D721Med (cell line): ENCODE measurements at regions not wholly inside any gene's neighbourhood (a gene's known extent, or its start where the extent isn't known, plus 50 kb on each side); places are given as distances from the start of the nearest gene placed in this dataset.

Experiments
- DNase-seq: peaks from one replicate; pipeline ENCODE4 v3.0.0; 2011; ENCODE audit warnings: low spot score; ENCODE audit not compliant: insufficient read length
- FAIRE-seq: peaks from 2 replicates; lab custom pipeline; 2011; peaks lifted over from hg19 to GRCh38; lab: Jason Lieb, UNC
- CTCF ChIP-seq: IDR thresholded peaks from 2 replicates; pipeline ENCODE4 v1.5.1; 2012; ENCODE audit warnings: mild to moderate bottlenecking, control low read depth; ENCODE audit not compliant: insufficient read depth; ENCODE audit errors: missing control alignments

DNA sequence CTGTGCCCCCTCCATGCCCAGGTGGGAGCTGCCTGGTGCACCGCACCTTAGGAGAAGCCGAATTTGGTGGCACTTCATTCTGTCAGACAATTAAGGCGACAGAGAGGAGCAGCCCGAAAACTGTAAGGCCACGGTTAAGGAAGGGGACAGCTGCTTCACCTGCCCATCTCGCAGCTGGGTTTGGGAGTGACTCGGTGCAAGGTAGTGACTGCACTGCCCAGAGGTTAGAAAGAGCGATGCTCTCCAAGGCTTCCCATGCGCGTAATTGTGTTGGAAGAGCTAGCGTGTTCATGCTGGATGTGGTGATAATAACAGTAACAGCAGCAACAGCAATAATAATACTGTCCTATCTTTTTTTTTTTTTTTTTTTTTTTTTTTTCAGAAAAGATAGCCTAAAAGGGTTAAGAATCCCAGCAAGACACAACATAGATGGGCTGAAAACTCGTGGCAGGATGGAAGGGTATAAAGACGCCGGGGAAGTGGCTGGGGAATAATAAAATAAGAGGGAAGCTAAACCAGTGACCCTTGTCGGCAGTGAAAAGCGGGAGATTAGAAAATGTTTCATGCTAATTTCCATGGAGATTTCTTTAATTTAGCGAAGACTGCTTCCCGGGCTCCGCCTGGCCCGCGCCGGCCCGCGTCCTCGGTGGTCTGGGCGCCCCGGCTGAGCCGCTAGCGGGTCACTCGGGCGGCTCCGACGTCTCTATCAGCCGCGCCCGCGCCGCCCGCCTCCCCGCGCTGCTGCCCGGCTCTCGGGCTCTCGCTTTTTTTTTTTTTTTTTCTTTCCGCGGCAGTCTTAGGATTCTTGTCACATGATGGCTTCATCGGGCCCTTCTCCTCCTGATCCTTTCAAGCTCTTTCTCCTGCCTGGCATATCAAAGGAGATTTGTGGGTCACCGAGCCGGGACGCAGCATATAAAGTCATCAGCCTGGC is 617.1 kb downstream of the NR2F2 start:
- TF ChIP-seq CTCF: no peak
- FAIRE-seq (no peak), DNase-seq (no peak)

DNA sequence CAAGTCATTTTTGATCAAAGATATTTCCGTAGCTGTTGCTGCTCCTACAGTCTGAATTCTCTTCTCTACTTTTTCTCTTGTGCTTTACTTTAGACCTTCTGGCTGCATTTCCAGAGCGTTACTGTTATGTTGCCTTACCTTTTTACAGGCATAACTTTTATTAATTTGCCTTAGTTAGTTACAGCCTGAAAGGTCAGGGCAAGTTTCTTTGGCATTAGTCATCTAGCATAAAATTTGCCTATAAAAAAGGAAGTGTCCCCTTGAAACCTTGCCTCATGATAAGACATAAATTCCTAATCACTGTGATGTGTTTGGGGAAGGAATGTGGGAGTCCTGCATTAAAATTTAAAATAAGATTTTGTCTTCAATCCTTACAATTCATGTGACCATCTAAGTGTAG is 618.5 kb downstream of the NR2F2 start:
- FAIRE-seq: no peak
- no peak for DNase-seq
- no peak for TF ChIP-seq CTCF

DNA sequence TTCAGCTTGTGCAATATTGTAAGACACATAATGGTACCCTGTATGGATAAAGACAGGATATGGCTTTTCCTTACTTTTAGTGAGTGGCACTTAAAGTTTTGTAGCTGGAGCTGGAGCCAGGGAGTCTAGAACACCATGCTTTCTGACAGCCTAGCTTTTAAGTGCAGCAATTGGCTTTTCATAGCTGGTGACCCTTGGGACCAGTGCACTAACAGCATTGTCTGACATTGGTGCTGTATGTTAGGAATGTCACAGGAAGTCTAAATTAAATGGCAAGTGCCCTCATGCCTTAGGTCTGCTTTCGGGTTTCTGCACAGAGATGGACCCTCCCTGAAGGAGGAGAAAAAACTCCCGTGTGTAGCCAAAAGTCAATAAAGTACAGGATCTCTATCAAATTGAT is 628.2 kb downstream of the NR2F2 start:
- FAIRE-seq (no peak), DNase-seq (no peak)
- no peak for TF ChIP-seq CTCF

DNA sequence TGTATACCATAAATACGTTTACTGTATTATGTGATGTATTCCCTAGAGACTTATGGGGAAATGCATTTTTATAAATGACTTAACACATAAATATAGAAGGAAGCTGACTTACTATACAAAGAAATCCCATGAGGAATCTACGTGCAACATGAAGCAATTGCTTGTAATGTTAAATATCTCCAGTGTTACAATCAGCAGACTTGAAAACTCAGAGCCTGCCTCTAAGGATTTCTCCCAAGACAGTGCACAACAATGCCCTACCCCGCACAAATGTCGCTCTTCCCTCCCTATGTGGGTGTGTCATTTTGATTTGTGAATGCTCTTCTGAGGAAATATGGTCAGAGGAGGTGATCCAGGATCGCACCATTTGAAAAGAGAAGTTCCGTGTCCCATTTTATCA is 629.0 kb downstream of the NR2F2 start:
- DNase-seq: no peak
- TF ChIP-seq CTCF: no peak
- FAIRE-seq: no peak

- TF ChIP-seq CTCF: no peak
- FAIRE-seq: no peak
- DNase-seq: no peak
Measured at GRCh38 chr15:96960711-96961480, 630.4 kb downstream of the NR2F2 start.

DNA sequence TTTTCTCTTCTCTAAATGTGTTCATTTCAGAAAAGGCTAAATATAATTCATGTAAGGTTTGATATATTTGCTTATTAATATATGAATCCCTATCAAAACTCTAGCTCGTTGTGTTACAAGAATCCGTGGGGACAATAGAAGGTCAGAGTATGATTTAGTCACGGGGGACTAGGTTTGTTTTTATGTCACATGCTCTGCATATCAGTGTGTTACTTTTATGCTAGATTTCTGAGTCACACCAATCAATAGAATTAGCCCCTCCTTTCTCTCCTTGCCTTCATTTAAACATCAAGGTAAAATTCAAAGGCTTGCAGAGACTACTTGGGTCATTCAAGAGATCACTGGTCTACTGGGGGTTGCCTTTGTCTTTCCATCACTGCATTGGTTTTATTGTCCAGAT is 636.1 kb downstream of the NR2F2 start:
- no peak for FAIRE-seq
- DNase-seq: no peak
- TF ChIP-seq CTCF: no peak
